H1 (cell line): ENCODE measurements at regions not wholly inside any gene's neighbourhood (a gene's known extent, or its start where the extent isn't known, plus 50 kb on each side); places are given as distances from the start of the nearest gene placed in this dataset.

Experiments
- CTCF ChIA-PET: fragments of 300-600 bp; sonication (Branson Sonifier 250); formaldehyde crosslinking; loops from one replicate; lab custom pipeline; 2021; ENCODE audit not compliant: partially characterized antibody; lab: Charles Lee
- POLR2A ChIA-PET: fragments of 300-600 bp; sonication (Branson Sonifier 250); formaldehyde crosslinking; loops from one replicate; lab custom pipeline; 2021; ENCODE audit warnings: inconsistent platforms; ENCODE audit not compliant: partially characterized antibody; lab: Charles Lee
- DNase-seq, 2 experiments: peaks; one replicate each; pipeline versions ENCODE4 v3.0.0 to v3.0.0-alpha.2; 2010 to 2022; ENCODE audit warnings: low spot score in 2 of 2, low read depth in 1 of 2, mixed read lengths in 1 of 2
- FAIRE-seq: peaks from 2 replicates; lab custom pipeline; 2011; peaks lifted over from hg19 to GRCh38; lab: Jason Lieb, UNC
- H2AFZ ChIP-seq: 2 replicates; pipeline ENCODE4 v1.8.1; 2012; ENCODE audit warnings: low read length, inconsistent platforms
- H2AK5ac ChIP-seq: 2 replicates; pipeline ENCODE4 v1.6.1; 2013; ENCODE audit warnings: low read depth, low read length
- H2BK120ac ChIP-seq: replicated peaks from 2 replicates; pipeline ENCODE3; 2013; ENCODE audit warnings: low read depth, low read length, inconsistent platforms
- H2BK12ac ChIP-seq: 2 replicates; pipeline ENCODE4 v1.6.1; 2013; ENCODE audit warnings: low read depth, low read length
- H2BK15ac ChIP-seq: 2 replicates; pipeline ENCODE4 v1.6.1; 2013; ENCODE audit warnings: low read length
- H2BK20ac ChIP-seq: 2 replicates; pipeline ENCODE4 v1.6.1; 2013; ENCODE audit warnings: low read length
- H2BK5ac ChIP-seq: 2 replicates; pipeline ENCODE4 v1.6.1; 2013; ENCODE audit warnings: low read depth, low read length
- H3K14ac ChIP-seq: 2 replicates; pipeline ENCODE4 v1.6.1; 2013; ENCODE audit warnings: inconsistent platforms; ENCODE audit not compliant: insufficient read length
- H3K18ac ChIP-seq: 2 replicates; pipeline ENCODE4 v1.6.1; 2013; ENCODE audit warnings: low read length; ENCODE audit errors: extremely low read depth
- H3K23ac ChIP-seq: 2 replicates; pipeline ENCODE4 v1.6.1; 2013; ENCODE audit warnings: inconsistent platforms; ENCODE audit not compliant: insufficient read length
- H3K23me2 ChIP-seq: 2 replicates; pipeline ENCODE4 v1.6.1; 2013; ENCODE audit warnings: low read depth, low read length
- H3K27ac ChIP-seq: 2 replicates; pipeline ENCODE4 v1.6.1; 2011; ENCODE audit warnings: low read depth, low read length, inconsistent platforms
- H3K27me3 ChIP-seq, 4 experiments: replicated peaks in 1 of 4; 1 replicate in 1 of 4; 2 replicates in 3 of 4; pipeline versions ENCODE4 v1.6.1 to v1.8.1; 2011 to 2013; ENCODE audit warnings: low read length in 3 of 4, mild to moderate bottlenecking in 3 of 4, inconsistent platforms in 2 of 4, mixed read lengths in 2 of 4, moderate library complexity in 1 of 4; ENCODE audit not compliant: control insufficient read depth in 3 of 4, insufficient read depth in 3 of 4; ENCODE audit errors: extremely low read depth in 1 of 4
- H3K36me3 ChIP-seq, 4 experiments: 2 replicates each; pipeline versions ENCODE4 v1.6.1 to v1.8.1; 2011 to 2013; ENCODE audit warnings: mild to moderate bottlenecking in 4 of 4, low read length in 3 of 4, moderate library complexity in 2 of 4, control low read depth in 1 of 4, inconsistent platforms in 1 of 4; ENCODE audit not compliant: insufficient read depth in 4 of 4, control insufficient read depth in 2 of 4
- H3K4ac ChIP-seq: replicated peaks from 2 replicates; pipeline ENCODE3; 2013; ENCODE audit warnings: low read length, low read depth, mixed read lengths, inconsistent platforms; ENCODE audit not compliant: insufficient read length
- H3K4me1 ChIP-seq, 4 experiments: replicated peaks in 1 of 4; 1 replicate in 1 of 4; 2 replicates in 3 of 4; pipeline versions ENCODE4 v1.6.1 to v1.8.1; 2011 to 2013; ENCODE audit warnings: low read length in 3 of 4, inconsistent platforms in 2 of 4, mixed read lengths in 1 of 4; ENCODE audit not compliant: insufficient read depth in 4 of 4, control insufficient read depth in 3 of 4
- H3K4me2 ChIP-seq, 2 experiments: 2 replicates each; pipeline versions ENCODE4 v1.6.1 to v1.8.1; 2011 to 2013; ENCODE audit warnings: low read depth in 2 of 2, low read length in 2 of 2, control low read depth in 1 of 2, inconsistent platforms in 1 of 2, mild to moderate bottlenecking in 1 of 2; ENCODE audit not compliant: insufficient read depth in 1 of 2
- H3K4me3 ChIP-seq, 4 experiments: fragments of 200-600, 300-600 bp in 1 of 4; sonication (generic), shearing (Covaris generic), sonication (Bioruptor Twin) in 1 of 4; 2 replicates each; pipeline versions ENCODE4 v1.5.1 to v1.8.1; 2011 to 2016; ENCODE audit warnings: low read length in 4 of 4, low read depth in 3 of 4, control low read depth in 2 of 4, inconsistent platforms in 2 of 4, mild to moderate bottlenecking in 2 of 4, mixed read lengths in 1 of 4, moderate library complexity in 1 of 4; ENCODE audit not compliant: insufficient read depth in 2 of 4; ENCODE audit errors: extremely low read depth in 1 of 4
- H3K56ac ChIP-seq: replicated peaks from 2 replicates; pipeline ENCODE3; 2013; ENCODE audit warnings: low read depth, mild to moderate bottlenecking, mixed read lengths, low read length, inconsistent platforms; ENCODE audit not compliant: insufficient read length
- H3K79me1 ChIP-seq: 2 replicates; pipeline ENCODE4 v1.6.1; 2013; ENCODE audit warnings: low read depth, low read length, control low read depth
- H3K79me2 ChIP-seq, 2 experiments: 2 replicates each; pipeline versions ENCODE4 v1.6.1 to v1.8.1; 2012 to 2013; ENCODE audit warnings: low read length in 2 of 2, mild to moderate bottlenecking in 2 of 2, inconsistent platforms in 1 of 2; ENCODE audit not compliant: insufficient read depth in 2 of 2, control insufficient read depth in 1 of 2
- H3K9ac ChIP-seq, 4 experiments: replicated peaks in 1 of 4; 1 replicate in 1 of 4; 2 replicates in 3 of 4; pipeline versions ENCODE4 v1.6.1 to v1.8.1; 2011 to 2013; ENCODE audit warnings: low read depth in 3 of 4, low read length in 3 of 4, control low read depth in 2 of 4, mild to moderate bottlenecking in 2 of 4, moderate library complexity in 2 of 4, inconsistent platforms in 1 of 4; ENCODE audit errors: extremely low read depth in 1 of 4
- H3K9me3 ChIP-seq, 2 experiments: 2 replicates each; pipeline versions ENCODE4 v1.6.1 to v1.8.1; 2012 to 2013; ENCODE audit warnings: mild to moderate bottlenecking in 2 of 2, moderate library complexity in 2 of 2, control low read depth in 1 of 2, inconsistent platforms in 1 of 2, low read depth in 1 of 2, low read length in 1 of 2, mixed read lengths in 1 of 2; ENCODE audit not compliant: insufficient read depth in 2 of 2
- H4K20me1 ChIP-seq, 2 experiments: replicated peaks in 1 of 2; 2 replicates each; pipeline versions ENCODE3 to v1.8.1; 2011 to 2013; ENCODE audit warnings: inconsistent platforms in 2 of 2, low read length in 2 of 2, mild to moderate bottlenecking in 1 of 2; ENCODE audit not compliant: insufficient read depth in 2 of 2, control insufficient read depth in 1 of 2
- H4K5ac ChIP-seq: 2 replicates; pipeline ENCODE4 v1.6.1; 2013; ENCODE audit warnings: low read length, low read depth, mixed read lengths, inconsistent platforms; ENCODE audit not compliant: insufficient read length
- H4K8ac ChIP-seq: 2 replicates; pipeline ENCODE4 v1.8.0; 2013; ENCODE audit warnings: mild to moderate bottlenecking, moderate library complexity, low read length, inconsistent platforms; ENCODE audit not compliant: insufficient read depth; ENCODE audit errors: extremely low read depth
- H4K91ac ChIP-seq: replicated peaks from 2 replicates; pipeline ENCODE3; 2013; ENCODE audit warnings: low read length, mixed read lengths, inconsistent platforms; ENCODE audit not compliant: insufficient read length
- ASH2L ChIP-seq: fragments of 200-600, 300-600 bp; sonication (generic); IDR thresholded peaks from one replicate; pipeline ENCODE4 v1.7.1; 2017; ENCODE audit warnings: low read length
- BACH1 ChIP-seq: IDR thresholded peaks from 2 replicates; pipeline ENCODE4 v1.6.1; 2012; ENCODE audit warnings: low read length, improper control_type of control experiment
- EP300 ChIP-seq, 2 experiments: IDR thresholded peaks; 1 replicate in 1 of 2; 2 replicates in 1 of 2; pipeline ENCODE4 v1.6.1; 2011 to 2012; ENCODE audit warnings: low read depth in 2 of 2, low read length in 2 of 2, mild to moderate bottlenecking in 2 of 2, borderline replicate concordance in 1 of 2, inconsistent platforms in 1 of 2, moderate library complexity in 1 of 2
- HDAC2 ChIP-seq, 2 experiments: fragments of 300-600 bp in 1 of 2; sonication (generic) in 1 of 2; IDR thresholded peaks; 2 replicates each; pipeline ENCODE4 v1.6.1; 2011 to 2012; ENCODE audit warnings: low read depth in 2 of 2, low read length in 2 of 2, mild to moderate bottlenecking in 2 of 2, moderate library complexity in 2 of 2, borderline replicate concordance in 1 of 2, inconsistent platforms in 1 of 2
- HDAC6 ChIP-seq: IDR thresholded peaks from one replicate; pipeline ENCODE4 v1.7.1; 2012; ENCODE audit warnings: low read depth, mild to moderate bottlenecking, inconsistent platforms, low read length, moderate library complexity
- POLR2A ChIP-seq, 2 experiments: IDR thresholded peaks; 1 replicate in 1 of 2; 2 replicates in 1 of 2; pipeline ENCODE4 v1.6.1; 2011; ENCODE audit warnings: low read depth in 2 of 2, low read length in 2 of 2, mild to moderate bottlenecking in 2 of 2; ENCODE audit errors: control extremely low read depth in 1 of 2
- POU5F1 ChIP-seq: IDR thresholded peaks from 2 replicates; pipeline ENCODE4 v1.6.1; 2011; ENCODE audit warnings: low read depth, mild to moderate bottlenecking, low read length, moderate library complexity
- SAP30 ChIP-seq: fragments of 300-600 bp; sonication (generic); IDR thresholded peaks from 2 replicates; pipeline ENCODE4 v1.7.1; 2012; ENCODE audit warnings: low read length, moderate library complexity, mild to moderate bottlenecking, inconsistent platforms; ENCODE audit not compliant: insufficient read depth, insufficient replicate concordance
- SRF ChIP-seq: IDR thresholded peaks from 2 replicates; pipeline ENCODE4 v1.6.1; 2011; ENCODE audit warnings: mild to moderate bottlenecking, low read depth, low read length, moderate library complexity
- TAF7 ChIP-seq: optimal IDR thresholded peaks from 2 replicates; pipeline ENCODE3; 2011; ENCODE audit warnings: low read depth, mild to moderate bottlenecking, inconsistent platforms, low read length, moderate library complexity, borderline replicate concordance
- TEAD4 ChIP-seq: IDR thresholded peaks from 2 replicates; pipeline ENCODE4 v1.6.1; 2012; ENCODE audit warnings: low read depth, low read length, inconsistent platforms, mixed read lengths
- USF2 ChIP-seq: IDR thresholded peaks from 2 replicates; pipeline ENCODE4 v1.6.1; 2011; ENCODE audit warnings: low read length, improper control_type of control experiment
- WGBS, 2 experiments: shearing (Covaris generic) in 1 of 2; methylation state at CpG; one replicate each; pipeline versions ENCODE4 v1.1.6 to v1.1.7; 2013 to 2015; ENCODE audit warnings: low lambda C conversion rate in 2 of 2, mixed read lengths in 2 of 2, inconsistent platforms in 1 of 2, low coverage in 1 of 2, missing lambda C conversion rate in 1 of 2; ENCODE audit not compliant: insufficient replicate concordance in 2 of 2, insufficient coverage in 1 of 2, insufficient read length in 1 of 2; ENCODE audit errors: extremely low coverage in 1 of 2, missing lambda C conversion rate in 1 of 2; 5-methylcytosine and 5-hydroxymethylcytosine counted together

- CTCF ChIA-PET, result interaction anchor here (2.1 kb wide), 1 partner anchor 7 kb away, joined by 5 read pairs; no protein-coding TSS in a partner anchor
- Histone ChIP-seq H3K56ac (no peak overlapping the region), H4K8ac (no peak overlapping the region), H3K4ac (no peak overlapping the region), H2BK120ac (no peak overlapping the region), H2BK20ac (no peak overlapping the region), H4K91ac (no peak overlapping the region), H3K79me1 (no peaks in the 10 kb centered on the region; the same call in 1 of the 2 replicates), H3K4me2 (no peak overlapping the region), H3K79me2 (no peaks in the 10 kb centered on the region), H2BK5ac (no peak overlapping the region), H2AFZ (no peak overlapping the region), H3K23me2 (no peaks in the 10 kb centered on the region), H3K18ac (no peak overlapping the region), H3K27me3 (no peaks in the 10 kb centered on the region), H2BK12ac (no peak overlapping the region), H3K4me3 (no peak overlapping the region), H2BK15ac (no peak overlapping the region), H4K20me1 (peaks cover 0 to 2% of the 10 kb centered on the region in 2 experiments), H3K14ac (no peak overlapping the region), H3K36me3 (peaks cover 0 to 11% (median 2%) of the 10 kb centered on the region in 4 experiments; a peak in 5 of 8 replicates), H3K4me1 (no peaks in the 10 kb centered on the region), H3K9ac (no peak overlapping the region), H3K23ac (no peak overlapping the region), H4K5ac (no peak overlapping the region), H3K27ac (no peak overlapping the region), H2AK5ac (no peak overlapping the region), H3K9me3 (peaks cover 13% of the 10 kb centered on the region in 2 experiments)
- no peak for FAIRE-seq
- WGBS, 2 experiments, result 90% methylated on average over 8 of the region's 8 CpGs; no CpG with 5 or more reads in 1 of the 2 experiments
- POLR2A ChIA-PET, result no interaction called here
- no peak for DNase-seq
- TF ChIP-seq HDAC6 (no peak), BACH1 (no peak), SRF (no peak), HDAC2 (IDR thresholded peaks at IDR 0.05; ENCODE audit: borderline replicate concordance in 1 of 2, low read depth in 2 of 2, low read length in 2 of 2) (no peak), EP300 (IDR thresholded peaks at IDR 0.05; ENCODE audit: borderline replicate concordance in 1 of 2, low read depth in 2 of 2, low read length in 2 of 2) (no peak), TAF7 (no peak), SAP30 (no peak), ASH2L (no peak), POU5F1 (no peak), USF2 (no peak), POLR2A (IDR thresholded peaks at IDR 0.05; ENCODE audit: control extremely low read depth in 1 of 2, low read depth in 2 of 2, low read length in 2 of 2) (no peak), TEAD4 (no peak)
These were observed 57.8 kb upstream of the STX18 start for GRCh38 chr4:4599481-4600275.
